Activated naive CD4-positive, alpha-beta T cell treated with anti-CD3 and anti-CD28 coated beads, Interleukin-2, amount 50 U/mL, for 24 hours (primary cell): ENCODE measurements at regions not wholly inside any gene's neighbourhood (a gene's known extent, or its start where the extent isn't known, plus 50 kb on each side); places are given as distances from the start of the nearest gene placed in this dataset.
"Not testable (repeated sequence)": the region's sequence is repeated elsewhere in the genome, so short reads cannot be mapped to it uniquely, and the experiment has no call there.

Source experiments
- H3K27ac Mint-ChIP-seq: one replicate; pipeline ENCODE4 v1.8.0; 2021; ENCODE audit warnings: mild to moderate bottlenecking, mixed read lengths
- H3K27me3 Mint-ChIP-seq: one replicate; pipeline ENCODE4 v1.8.0; 2021; ENCODE audit warnings: mixed read lengths
- H3K36me3 Mint-ChIP-seq: one replicate; pipeline ENCODE4 v1.8.0; 2021; ENCODE audit warnings: mixed read lengths
- H3K4me1 Mint-ChIP-seq: one replicate; pipeline ENCODE4 v1.8.0; 2021; ENCODE audit warnings: mixed read lengths
- H3K4me3 Mint-ChIP-seq: one replicate; pipeline ENCODE4 v1.8.0; 2021; ENCODE audit warnings: mild to moderate bottlenecking, mixed read lengths
- H3K9me3 Mint-ChIP-seq: one replicate; pipeline ENCODE4 v1.8.0; 2021; ENCODE audit warnings: mixed read lengths

DNA sequence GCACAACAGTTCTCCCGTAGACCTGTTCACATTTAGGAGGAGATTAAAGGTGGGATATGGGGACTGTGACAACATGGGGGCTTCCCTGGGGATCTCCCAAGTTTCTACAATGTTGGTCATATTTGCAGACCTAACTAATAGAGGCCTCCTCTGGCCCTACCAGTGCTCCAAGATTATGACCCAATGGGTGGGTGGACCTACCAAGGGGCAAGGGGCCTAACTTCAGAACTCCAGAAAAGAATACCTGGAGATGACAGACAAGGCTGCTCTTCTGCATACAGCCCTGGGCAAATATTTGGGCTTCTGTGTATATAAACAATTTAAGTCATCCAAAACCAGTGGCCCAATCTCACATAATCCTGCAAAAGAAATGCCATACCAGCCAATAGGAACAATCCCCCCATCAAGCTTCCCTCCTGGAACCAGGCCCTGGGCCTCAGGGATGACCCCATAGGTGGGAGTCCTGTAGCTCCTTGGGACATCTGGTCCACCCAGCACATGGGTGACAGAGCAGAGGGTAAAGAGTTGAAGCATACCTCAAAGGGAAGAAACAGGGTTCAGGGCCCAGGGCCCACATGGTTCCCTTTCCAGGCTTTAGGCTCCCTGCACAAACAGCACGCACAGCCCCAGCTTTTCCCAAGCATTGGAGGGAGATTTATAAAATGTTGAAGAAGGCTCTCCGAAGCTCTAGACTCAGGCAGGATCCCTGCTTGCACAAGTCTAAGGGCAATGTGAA is 86.1 kb upstream of the CHST15 start:
- Mint-ChIP-seq H3K27ac (no peak overlapping the region), H3K9me3 (no peaks in the 10 kb centered on the region)

DNA sequence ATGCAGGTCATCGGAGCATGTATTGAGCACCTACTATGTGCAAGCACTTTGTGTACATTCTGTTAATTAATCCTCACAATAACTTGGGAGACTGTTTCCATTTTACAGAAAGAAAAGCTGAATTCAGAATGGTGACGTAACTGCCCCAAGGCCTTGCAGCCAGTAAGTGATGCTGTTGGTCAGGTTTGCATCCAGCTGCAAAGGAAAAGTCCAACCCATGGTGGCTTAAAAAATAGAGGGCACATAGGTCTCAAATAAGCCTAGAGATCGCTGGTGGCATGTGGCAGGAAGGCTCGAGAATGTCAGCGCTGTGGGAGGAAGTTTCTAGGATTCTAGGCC is 83.8 kb upstream of the CHST15 start:
- Mint-ChIP-seq H3K4me1 (no peaks in the 10 kb centered on the region), H3K4me3 (no peak overlapping the region), H3K9me3 (no peaks in the 10 kb centered on the region), H3K36me3 (no peaks in the 10 kb centered on the region), H3K27ac (no peak overlapping the region), H3K27me3 (no peaks in the 10 kb centered on the region)

More for the DNA sequence above, 86.1 kb upstream of the CHST15 start:
- Mint-ChIP-seq H3K4me3 (no peak overlapping the region), H3K4me1 (no peaks in the 10 kb centered on the region), H3K36me3 (no peaks in the 10 kb centered on the region), H3K27me3 (no peaks in the 10 kb centered on the region)

DNA sequence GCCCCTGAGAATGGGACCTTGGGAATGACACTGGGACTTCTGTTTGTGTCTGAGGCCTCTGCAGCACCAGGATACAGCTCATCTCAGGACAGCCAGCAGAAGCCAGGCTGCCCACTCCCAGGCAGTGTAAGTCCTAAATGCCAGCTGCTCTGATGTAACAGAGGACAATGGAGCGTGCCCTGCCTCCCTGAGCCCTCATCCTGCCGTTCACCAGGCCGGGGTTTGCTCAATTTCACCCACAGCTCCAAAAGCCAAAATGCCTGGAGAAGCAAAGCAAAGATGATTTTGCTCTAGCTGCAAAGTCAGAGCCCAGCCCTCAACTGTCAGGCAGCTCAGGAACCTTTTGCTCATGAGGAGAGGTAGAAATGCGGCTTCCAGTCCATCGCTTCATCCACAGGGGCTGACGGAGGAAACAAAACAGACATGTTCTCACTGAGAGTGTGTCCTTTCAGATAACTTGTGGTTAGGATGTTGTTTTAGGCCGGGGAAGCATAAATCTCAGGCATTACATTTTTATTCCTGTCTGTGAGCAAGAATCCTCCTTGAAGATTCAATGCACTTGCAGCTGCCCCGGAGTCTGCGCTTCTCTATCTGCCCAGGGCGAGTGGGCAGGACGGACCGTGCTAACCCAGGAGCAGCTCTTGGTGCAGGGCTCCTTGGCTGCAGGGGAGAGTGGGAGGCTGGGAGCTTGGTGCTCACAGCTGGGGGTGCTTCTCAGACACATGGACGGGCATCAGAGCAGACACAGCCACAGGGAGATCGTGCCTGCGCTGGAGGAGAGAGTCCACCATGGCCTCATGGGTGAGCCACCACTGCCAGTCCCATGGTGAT is 83.2 kb upstream of the CHST15 start:
- Mint-ChIP-seq H3K27me3 (no peaks in the 10 kb centered on the region), H3K9me3 (no peaks in the 10 kb centered on the region), H3K4me3 (no peak overlapping the region), H3K27ac (no peak overlapping the region), H3K4me1 (no peaks in the 10 kb centered on the region), H3K36me3 (no peaks in the 10 kb centered on the region)

DNA sequence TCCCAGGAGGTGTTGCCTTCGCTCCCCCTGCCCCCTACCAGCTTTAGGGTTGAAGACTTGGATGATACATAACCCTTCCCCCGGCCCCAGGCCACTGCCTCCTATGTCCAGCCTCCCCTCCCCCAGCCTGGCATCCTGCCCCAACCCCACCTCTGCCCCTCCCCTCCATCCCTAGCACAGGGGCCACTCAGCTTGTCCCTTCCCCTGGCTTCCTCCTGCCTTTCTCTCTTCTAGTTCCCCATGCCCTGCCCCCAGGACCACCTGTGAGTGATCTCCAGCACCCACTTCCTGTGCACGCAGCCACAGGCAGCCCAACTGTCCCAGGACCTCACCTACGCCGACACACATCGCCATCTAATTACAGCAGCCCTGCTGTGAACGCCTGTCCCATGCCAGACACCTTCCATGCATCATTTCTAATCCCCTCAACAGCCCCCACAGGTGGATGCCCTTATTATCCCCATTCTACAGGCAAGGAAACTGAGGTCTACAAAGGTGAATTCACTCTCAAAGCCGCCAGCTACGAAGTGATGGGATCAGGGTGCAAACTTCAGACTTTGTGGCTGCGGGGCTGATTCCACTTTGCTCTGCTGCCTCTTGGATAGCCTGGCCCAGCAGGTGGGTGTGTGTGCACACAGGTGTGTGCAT is 82.4 kb upstream of the CHST15 start:
- Mint-ChIP-seq H3K36me3 (no peaks in the 10 kb centered on the region), H3K9me3 (no peaks in the 10 kb centered on the region), H3K27ac (no peak overlapping the region), H3K4me3 (no peak overlapping the region), H3K27me3 (no peaks in the 10 kb centered on the region), H3K4me1 (no peaks in the 10 kb centered on the region)

DNA sequence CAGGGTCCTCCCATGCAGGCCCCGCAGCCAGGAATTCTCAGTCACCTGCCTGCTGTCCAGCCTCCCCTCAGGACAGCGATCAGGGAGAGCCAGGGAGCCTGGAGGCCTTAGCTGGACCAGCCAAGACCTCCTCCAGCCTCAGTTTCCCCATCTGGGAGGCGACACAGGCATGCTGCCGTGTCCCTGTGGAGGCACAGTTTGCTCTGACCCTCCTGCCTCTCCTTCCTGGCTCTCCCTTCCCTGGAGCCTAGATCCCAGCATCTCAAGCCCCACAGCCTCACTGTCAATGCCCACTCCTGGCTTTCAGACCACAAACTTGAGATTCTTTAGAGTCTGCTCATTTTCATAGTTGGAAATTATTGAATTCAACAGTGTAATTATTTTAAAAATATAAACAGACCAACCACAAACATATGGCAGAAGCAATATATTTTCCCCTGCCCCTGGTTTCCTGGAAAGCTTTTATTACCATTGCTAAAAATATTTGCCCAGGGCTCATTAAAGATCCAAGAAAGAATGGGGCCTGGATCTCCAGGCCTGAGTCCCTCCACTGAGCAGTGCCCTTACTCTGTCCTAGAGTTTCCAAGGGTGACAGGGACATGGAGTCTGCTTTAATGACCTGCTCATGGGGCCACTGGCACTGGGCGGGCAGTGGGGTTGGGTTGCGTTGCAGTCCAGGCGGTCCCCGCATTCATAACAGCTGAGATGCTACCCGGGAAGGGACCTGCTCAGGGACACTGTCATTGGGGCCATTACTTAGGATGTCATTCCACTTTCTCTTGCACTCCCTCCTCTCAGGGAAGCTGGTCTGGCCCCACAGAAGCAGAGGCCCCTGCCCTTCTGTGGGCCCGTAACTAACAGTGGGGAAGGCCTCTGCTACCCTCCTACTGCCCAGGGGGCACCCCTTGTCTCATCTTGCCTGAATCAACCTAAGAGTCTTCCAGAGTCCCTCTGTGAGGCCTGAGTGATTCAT is 81.6 kb upstream of the CHST15 start:
- Mint-ChIP-seq H3K4me3 (no peak overlapping the region), H3K27me3 (no peaks in the 10 kb centered on the region), H3K9me3 (no peaks in the 10 kb centered on the region), H3K4me1 (no peaks in the 10 kb centered on the region), H3K36me3 (no peaks in the 10 kb centered on the region), H3K27ac (no peak overlapping the region)

DNA sequence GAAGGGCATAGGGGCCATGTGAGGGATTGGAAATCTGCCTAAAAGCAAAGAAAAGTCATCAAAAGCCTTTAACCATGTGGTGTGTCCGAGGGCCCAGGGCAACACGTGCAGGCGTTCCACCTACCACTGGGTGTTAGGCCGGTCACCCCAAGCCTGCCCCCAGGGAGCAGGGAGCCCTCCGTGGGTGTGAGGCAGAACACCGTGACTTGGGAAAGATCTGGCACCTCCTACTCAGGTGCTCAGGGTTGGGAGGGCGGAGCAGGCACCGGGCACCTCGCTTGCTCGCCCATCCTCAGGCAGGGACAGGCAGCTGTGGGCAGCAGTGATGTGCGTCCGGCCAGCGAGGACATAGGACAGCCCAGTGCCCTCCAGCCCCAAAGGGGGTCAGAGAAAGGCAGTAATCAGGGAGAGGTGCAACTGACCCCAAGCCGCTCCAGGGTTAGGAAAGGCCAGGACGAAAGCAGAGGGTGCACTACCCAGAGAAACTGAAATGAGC is 80.7 kb upstream of the CHST15 start:
- no peaks in the 10 kb centered on the region for H3K36me3 Mint-ChIP-seq
- no peak overlapping the region for H3K4me3 Mint-ChIP-seq
- no peaks in the 10 kb centered on the region for H3K9me3 Mint-ChIP-seq

DNA sequence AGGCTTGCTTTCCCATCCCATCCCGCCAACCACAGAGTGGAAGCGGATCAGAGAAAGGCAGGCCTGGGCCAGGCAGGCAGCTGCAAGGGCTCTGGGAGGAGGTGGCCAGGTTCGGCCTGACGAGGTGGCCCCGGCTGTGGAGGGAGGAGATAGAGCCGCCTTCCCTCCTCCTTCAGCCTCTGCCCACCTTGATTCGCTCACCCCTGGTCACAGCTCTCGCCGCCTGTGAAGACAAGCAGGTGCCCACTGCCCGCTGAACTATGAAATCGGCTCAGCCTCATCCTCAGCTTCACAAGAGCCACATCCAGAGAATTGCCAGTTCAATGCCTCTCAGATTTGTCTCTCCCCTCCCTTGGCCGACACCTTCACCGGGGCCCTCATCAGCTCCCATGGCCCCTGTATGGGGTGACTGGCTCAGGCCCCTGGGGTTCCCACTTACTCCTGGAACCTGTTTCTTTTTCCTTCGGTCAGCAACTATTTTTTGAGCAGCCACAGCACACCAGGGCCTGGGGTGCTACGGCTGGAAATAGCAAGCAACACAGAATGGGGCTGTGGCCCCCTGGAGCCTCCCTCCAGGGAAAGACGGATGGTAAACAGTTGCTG is 80.0 kb upstream of the CHST15 start:
- Mint-ChIP-seq H3K27ac (no peak overlapping the region), H3K36me3 (no peaks in the 10 kb centered on the region), H3K4me1 (no peaks in the 10 kb centered on the region)

More for the DNA sequence above, 80.7 kb upstream of the CHST15 start:
- no peak overlapping the region for H3K27ac Mint-ChIP-seq
- no peaks in the 10 kb centered on the region for H3K4me1 Mint-ChIP-seq
- no peaks in the 10 kb centered on the region for H3K27me3 Mint-ChIP-seq

DNA sequence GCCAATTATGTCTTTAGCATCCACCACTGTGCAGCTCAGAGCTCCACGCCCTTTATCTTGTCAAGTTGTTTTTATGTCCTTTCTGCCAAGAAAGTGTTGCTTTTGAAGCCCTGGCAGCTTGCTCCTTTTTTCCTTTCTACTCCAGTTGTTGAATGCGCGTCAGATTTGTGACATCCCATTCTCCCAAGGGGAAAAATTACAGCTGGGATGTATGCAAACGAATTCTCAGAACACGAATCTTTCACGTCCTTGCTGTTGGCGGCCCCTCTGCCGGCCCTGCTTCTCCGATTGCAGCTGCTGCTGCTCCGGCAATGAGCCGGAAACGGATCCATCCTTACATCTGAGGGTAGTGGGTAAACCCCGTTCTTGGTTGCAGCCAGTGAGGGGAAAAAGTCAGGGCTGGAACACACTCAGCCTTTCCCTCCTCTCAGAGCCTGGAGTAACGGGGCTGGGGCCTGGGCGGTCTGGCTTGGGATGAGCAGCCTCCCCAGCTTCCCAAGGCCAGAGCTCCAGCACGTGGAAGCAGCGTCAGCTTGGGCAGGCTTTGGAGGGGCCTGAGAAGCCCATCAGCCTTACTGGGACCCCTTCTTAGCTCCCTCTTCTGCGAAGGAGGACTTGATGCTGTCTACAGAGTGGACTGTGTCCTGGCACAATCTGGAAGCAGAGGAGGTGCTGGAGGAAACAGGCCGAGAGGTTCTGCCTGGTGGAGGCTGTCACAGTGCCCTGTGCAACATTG is 79.0 kb upstream of the CHST15 start:
- Mint-ChIP-seq H3K27me3 (no peaks in the 10 kb centered on the region), H3K9me3 (no peaks in the 10 kb centered on the region), H3K4me1 (no peaks in the 10 kb centered on the region), H3K27ac (no peak overlapping the region), H3K4me3 (no peak overlapping the region), H3K36me3 (no peaks in the 10 kb centered on the region)

More for the DNA sequence above, 80.0 kb upstream of the CHST15 start:
- no peaks in the 10 kb centered on the region for H3K27me3 Mint-ChIP-seq
- no peak overlapping the region for H3K4me3 Mint-ChIP-seq
- no peaks in the 10 kb centered on the region for H3K9me3 Mint-ChIP-seq

DNA sequence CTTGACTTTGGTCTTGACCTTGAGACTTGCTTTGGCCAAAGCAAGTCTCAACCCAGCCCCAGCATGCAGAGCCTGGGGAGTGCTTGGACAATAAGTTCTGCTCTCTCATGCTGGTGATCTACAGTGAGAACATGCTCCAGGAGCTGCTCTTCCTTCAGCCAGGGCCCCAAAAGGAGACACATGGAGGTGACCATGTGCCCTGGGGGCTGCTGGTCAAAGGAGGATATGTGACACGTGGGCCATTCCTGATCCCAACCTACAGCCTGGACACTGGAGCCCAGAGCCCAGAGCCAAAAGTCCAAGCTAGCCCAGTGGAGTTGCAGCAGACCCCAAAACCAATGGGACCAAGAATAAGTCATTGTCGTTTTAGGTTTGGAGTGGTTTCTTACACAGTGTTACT is 78.2 kb upstream of the CHST15 start:
- Mint-ChIP-seq H3K9me3 (no peaks in the 10 kb centered on the region), H3K27ac (no peak overlapping the region), H3K27me3 (no peaks in the 10 kb centered on the region), H3K36me3 (no peaks in the 10 kb centered on the region), H3K4me3 (no peak overlapping the region), H3K4me1 (no peaks in the 10 kb centered on the region)

DNA sequence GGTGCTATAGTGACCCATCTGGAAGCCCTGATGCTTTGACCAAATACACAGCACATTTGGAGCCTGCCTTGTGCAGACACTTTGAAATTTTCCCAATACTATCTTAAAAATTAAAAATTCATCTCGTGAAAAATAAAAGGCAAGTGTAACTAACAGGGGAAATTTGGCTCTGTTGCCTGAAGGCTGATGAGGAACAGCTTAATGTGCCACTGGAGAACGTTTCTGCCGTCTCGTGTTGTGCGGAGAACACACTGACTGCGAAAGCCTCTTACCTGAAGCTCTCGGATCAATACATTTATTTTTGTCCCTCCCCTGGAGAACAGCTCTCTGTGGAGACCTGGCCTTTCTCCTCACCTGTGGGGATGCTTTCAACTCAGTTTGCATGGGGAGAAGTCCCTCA is 77.2 kb upstream of the CHST15 start:
- H3K36me3 Mint-ChIP-seq: no peaks in the 10 kb centered on the region
- H3K4me3 Mint-ChIP-seq: no peak overlapping the region
- no peak overlapping the region for H3K27ac Mint-ChIP-seq
- no peaks in the 10 kb centered on the region for H3K4me1 Mint-ChIP-seq
- H3K9me3 Mint-ChIP-seq: no peaks in the 10 kb centered on the region
- no peaks in the 10 kb centered on the region for H3K27me3 Mint-ChIP-seq

DNA sequence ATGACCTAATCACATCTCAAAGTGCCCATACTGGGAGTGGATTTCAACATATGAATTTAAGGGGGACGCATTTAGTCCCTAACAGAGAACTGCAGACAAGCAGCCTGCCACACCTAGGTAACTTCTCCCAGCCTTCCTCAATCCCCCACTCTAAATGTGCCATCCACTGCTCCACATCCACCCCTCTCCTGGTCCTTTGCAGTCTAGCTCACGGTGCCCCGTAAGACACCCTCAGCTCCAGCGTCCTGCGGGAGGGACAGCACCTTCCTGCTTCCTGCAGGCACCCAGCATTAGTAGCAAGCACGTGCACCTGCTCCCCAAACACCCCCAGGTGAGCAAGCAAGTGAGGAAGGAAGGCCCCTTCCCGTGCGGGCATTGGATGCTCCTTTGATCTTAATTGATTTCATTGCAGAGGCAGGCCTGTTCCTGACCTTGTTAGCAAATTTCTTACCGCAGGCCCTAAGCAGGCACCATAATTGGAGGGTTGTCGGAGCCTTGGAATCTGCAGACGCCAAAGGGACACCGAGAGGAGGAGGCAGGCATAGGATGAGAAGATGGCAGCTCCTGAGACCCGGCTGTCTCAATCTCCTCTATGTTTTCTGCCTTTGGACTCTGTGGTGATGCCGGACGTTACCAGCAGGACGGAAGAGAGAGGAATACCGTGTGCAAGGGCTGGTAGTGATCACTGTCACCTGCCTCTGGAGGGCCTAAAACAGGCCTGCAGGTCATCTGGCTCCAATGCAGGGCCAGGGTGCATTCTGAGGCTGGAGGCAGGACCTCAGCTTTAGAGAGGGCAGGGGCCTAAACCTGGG is 75.8 kb upstream of the CHST15 start:
- peaks cover 1% of the 10 kb centered on the region for H3K27me3 Mint-ChIP-seq
- no peak overlapping the region for H3K4me3 Mint-ChIP-seq
- no peaks in the 10 kb centered on the region for H3K36me3 Mint-ChIP-seq
- no peaks in the 10 kb centered on the region for H3K4me1 Mint-ChIP-seq
- H3K27ac Mint-ChIP-seq: no peak overlapping the region
- no peaks in the 10 kb centered on the region for H3K9me3 Mint-ChIP-seq

DNA sequence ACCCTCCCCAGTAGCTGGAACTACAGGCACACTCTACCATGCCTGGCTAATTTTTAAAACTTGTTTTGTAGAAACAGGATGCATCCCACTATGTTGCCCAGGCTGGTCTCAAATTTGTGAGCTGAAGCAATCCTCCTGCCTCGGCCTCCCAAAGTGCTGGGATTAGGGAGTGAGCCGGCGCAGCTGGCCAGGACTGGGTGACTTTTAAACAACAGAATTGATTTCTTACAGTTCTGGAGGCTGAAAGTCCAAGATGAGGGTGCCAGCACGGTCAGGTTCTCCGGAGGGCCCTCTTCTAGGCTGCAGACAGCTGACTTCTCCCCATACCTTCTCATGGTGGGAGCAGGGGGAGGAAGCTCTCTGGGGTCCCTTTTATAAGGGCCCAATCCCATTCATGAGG is 75.2 kb upstream of the CHST15 start:
- Mint-ChIP-seq H3K4me3 (no peak overlapping the region), H3K36me3 (no peaks in the 10 kb centered on the region), H3K27me3 (peaks cover 1% of the 10 kb centered on the region), H3K4me1 (no peaks in the 10 kb centered on the region), H3K9me3 (no peaks in the 10 kb centered on the region), H3K27ac (no peak overlapping the region)

DNA sequence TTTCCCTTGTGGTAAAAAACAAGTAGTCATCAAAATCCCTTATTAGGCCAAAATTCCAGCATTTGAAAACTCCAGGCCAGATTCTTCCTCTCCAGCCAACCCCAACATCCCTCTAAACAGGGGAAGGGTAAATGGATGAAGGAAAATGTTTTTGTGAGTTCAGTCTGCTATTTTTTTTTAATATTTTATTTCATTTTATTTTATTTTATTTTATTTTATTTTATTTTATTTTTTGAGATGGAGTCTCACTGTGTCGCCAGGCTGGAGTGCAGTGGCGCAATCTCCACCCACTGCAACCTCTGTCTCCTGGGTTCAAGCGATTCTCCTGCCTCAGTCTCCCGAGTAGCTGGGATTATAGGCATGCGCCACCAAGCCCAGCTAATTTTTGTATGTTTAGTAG is 74.5 kb upstream of the CHST15 start:
- H3K4me3 Mint-ChIP-seq, H3K27ac Mint-ChIP-seq, H3K4me1 Mint-ChIP-seq, H3K36me3 Mint-ChIP-seq, H3K27me3 Mint-ChIP-seq, H3K9me3 Mint-ChIP-seq: not testable (repeated sequence)
